AG09319 (cell line): ENCODE measurements at regions not wholly inside any gene's neighbourhood (a gene's known extent, or its start where the extent isn't known, plus 50 kb on each side); places are given as distances from the start of the nearest gene placed in this dataset.

Source experiments
- DNase-seq: peaks from one replicate; pipeline ENCODE4 v3.0.0-alpha.2; 2010; ENCODE audit warnings: low read depth; ENCODE audit errors: extremely low read depth
- CTCF ChIP-seq: IDR thresholded peaks from 2 replicates; pipeline ENCODE4 v1.5.1; 2011; ENCODE audit warnings: low read depth, mild to moderate bottlenecking, inconsistent platforms, low read length, moderate library complexity

- no peak for DNase-seq
- no peak for TF ChIP-seq CTCF
Observed at GRCh38 chr4:132564920-132565319, 584.2 kb upstream of the PCDH10 start.

- no peak for DNase-seq
- TF ChIP-seq CTCF = no peak
Observed at GRCh38 chr4:132565542-132565941, 583.6 kb upstream of the PCDH10 start.

DNA sequence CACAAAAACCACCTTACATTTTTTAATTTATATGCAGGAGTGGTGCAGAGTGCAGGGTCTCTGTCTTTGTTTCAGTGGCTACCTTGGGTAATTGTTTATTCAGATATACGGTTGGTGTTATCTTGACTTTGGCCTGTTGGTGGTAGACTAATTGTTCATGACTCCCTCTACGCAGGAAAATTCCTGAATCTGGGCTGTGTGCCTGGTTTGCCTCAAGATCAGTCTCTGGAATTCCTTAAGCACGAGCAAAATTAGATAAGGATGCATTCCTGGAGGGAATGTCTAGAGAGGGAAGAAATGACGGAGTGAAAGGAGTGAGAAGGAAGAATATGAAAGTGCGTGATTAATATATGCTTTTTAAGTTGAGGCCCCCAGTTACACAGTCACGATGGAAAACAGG, 576.9 kb upstream of the PCDH10 start:
- no peak for TF ChIP-seq CTCF
- DNase-seq = no peak

DNA sequence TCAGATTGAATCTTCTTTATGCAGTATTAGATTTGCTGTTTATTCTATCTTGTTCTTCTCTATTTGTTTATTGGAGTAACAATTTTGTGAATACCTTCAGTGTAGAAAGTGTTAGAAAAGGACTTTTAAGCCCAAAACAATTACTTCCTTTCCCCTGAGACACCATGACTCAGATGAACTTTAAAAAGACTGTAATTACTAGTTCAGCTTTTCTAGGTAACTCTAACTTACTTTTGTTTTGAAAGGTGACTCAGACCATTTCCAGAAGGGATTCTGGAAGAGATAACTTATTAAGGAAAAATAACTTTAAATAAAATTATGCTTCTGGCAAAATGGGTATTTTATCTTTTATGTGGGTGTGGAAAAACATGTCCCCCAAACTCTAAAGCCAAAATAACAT, 561.5 kb upstream of the PCDH10 start:
- DNase-seq = no peak
- no peak for TF ChIP-seq CTCF

- DNase-seq = no peak
- TF ChIP-seq CTCF = no peak
Observed at GRCh38 chr4:132592340-132592739, 556.8 kb upstream of the PCDH10 start.

GRCh38 chr4:132592850-132593249, 556.2 kb upstream of the PCDH10 start:
- DNase-seq = no peak

GRCh38 chr4:132593717-132594400, 555.2 kb upstream of the PCDH10 start:
- TF ChIP-seq CTCF = no peak
- DNase-seq = no peak

More at GRCh38 chr4:132592850-132593249, 556.2 kb upstream of the PCDH10 start:
- TF ChIP-seq CTCF = no peak
